K562 (cell line): ENCODE measurements at regions not wholly inside any gene's neighbourhood (a gene's known extent, or its start where the extent isn't known, plus 50 kb on each side); places are given as distances from the start of the nearest gene placed in this dataset.

Experiments used
- ATAC-seq: fragments of 200-7000 bp; cut with Tn5 transposase; 3 replicates; pipeline ENCODE4 v1.9.1; 2020; ENCODE audit warnings: moderate library complexity
- BruUV-seq: library from RNA; stranded (reverse); fragments of 400-500 nt; replicated peaks from 2 replicates; lab custom pipeline; 2021; lab: Mats Ljungman, UMichigan
- CTCF ChIA-PET: fragments of 300-600 bp; formaldehyde crosslinking; extraction: SDS; loops from one replicate; lab custom pipeline; 2021; ENCODE audit warnings: low intra/inter-chr PET ratio; lab: Yijun Ruan, JAX
- POLR2A ChIA-PET: fragments of 300-600, 350-650 bp; sonication (Branson Sonifier 250); formaldehyde crosslinking; extraction: SDS; loops from one replicate; lab custom pipeline; 2021; ENCODE audit warnings: antibody characterized with exemption, inconsistent platforms; lab: Yijun Ruan, JAX
- DNase-seq, 4 experiments: peaks; one replicate each; pipeline versions ENCODE4 v3.0.0 to v3.0.0-alpha.2; 2011 to 2018; ENCODE audit warnings: low spot score in 3 of 4, mixed read lengths in 3 of 4; ENCODE audit errors: extremely low read depth in 1 of 4
- FAIRE-seq: peaks from 2 replicates; lab custom pipeline; 2011; peaks lifted over from hg19 to GRCh38; lab: Jason Lieb, UNC
- H2AFZ ChIP-seq: 2 replicates; pipeline ENCODE4 v1.6.0; 2011; ENCODE audit warnings: low read depth, low read length, control low read depth, inconsistent platforms
- H3K27ac ChIP-seq: fragments of 200-600 bp; 3 replicates; pipeline ENCODE4 v1.8.0; 2011; ENCODE audit warnings: low read depth, mild to moderate bottlenecking, control low read depth, inconsistent platforms, low read length, moderate library complexity, mixed read lengths; ENCODE audit errors: extremely low read depth
- H3K27me3 ChIP-seq, 2 experiments: fragments of 300-600 bp in 1 of 2; 2 replicates in 1 of 2; 3 replicates in 1 of 2; pipeline versions ENCODE4 v1.6.0 to v1.8.0; 2011; ENCODE audit warnings: inconsistent platforms in 2 of 2, low read length in 2 of 2, mild to moderate bottlenecking in 1 of 2, mixed read lengths in 1 of 2, moderate library complexity in 1 of 2; ENCODE audit not compliant: control insufficient read depth in 2 of 2, insufficient read depth in 2 of 2
- H3K36me3 ChIP-seq: fragments of 300-600 bp; 3 replicates; pipeline ENCODE4 v1.8.0; 2011; ENCODE audit warnings: mild to moderate bottlenecking, low read length, inconsistent platforms; ENCODE audit not compliant: control insufficient read depth, insufficient read depth
- H3K4me1 ChIP-seq, 2 experiments: fragments of 200-600 bp in 1 of 2; replicated peaks in 1 of 2; 2 replicates in 1 of 2; 3 replicates in 1 of 2; pipeline versions ENCODE4 v1.5.1 to v1.8.0; 2011; ENCODE audit warnings: inconsistent platforms in 2 of 2, low read length in 2 of 2, mild to moderate bottlenecking in 1 of 2, mixed read lengths in 1 of 2, moderate library complexity in 1 of 2; ENCODE audit not compliant: control insufficient read depth in 2 of 2, insufficient read depth in 2 of 2
- H3K4me2 ChIP-seq: 2 replicates; pipeline ENCODE4 v1.6.1; 2011; ENCODE audit warnings: low read length, control low read depth, inconsistent platforms, mixed read lengths; ENCODE audit not compliant: insufficient read depth
- H3K4me3 ChIP-seq: fragments of 200-600 bp; sonication (generic), shearing (Covaris generic); 2 replicates; pipeline ENCODE4 v1.5.1; 2016; ENCODE audit warnings: control low read depth, inconsistent platforms
- H3K79me2 ChIP-seq: fragments of 200-600 bp; 3 replicates; pipeline ENCODE4 v1.8.0; 2011; ENCODE audit warnings: low read length, inconsistent platforms; ENCODE audit not compliant: control insufficient read depth, insufficient read depth
- H3K9ac ChIP-seq, 2 experiments: 2 replicates each; pipeline versions ENCODE4 v1.6.0 to v1.6.1; 2011; ENCODE audit warnings: low read depth in 2 of 2, low read length in 2 of 2, control low read depth in 1 of 2, inconsistent platforms in 1 of 2, mild to moderate bottlenecking in 1 of 2, mixed read lengths in 1 of 2; ENCODE audit not compliant: insufficient read depth in 1 of 2
- H3K9me1 ChIP-seq: one replicate; pipeline ENCODE4 v1.6.0; 2011; ENCODE audit warnings: inconsistent platforms, mild to moderate bottlenecking, low read length, moderate library complexity; ENCODE audit not compliant: control insufficient read depth, insufficient read depth
- H3K9me3 ChIP-seq: replicated peaks from 2 replicates; pipeline ENCODE4 v1.5.1; 2011; ENCODE audit warnings: low read depth, low read length, inconsistent platforms; ENCODE audit not compliant: control insufficient read depth, insufficient read depth
- H4K20me1 ChIP-seq: replicated peaks from 2 replicates; pipeline ENCODE4 v1.6.1; 2011; ENCODE audit warnings: low read length, inconsistent platforms, mixed read lengths; ENCODE audit not compliant: control insufficient read depth, insufficient read depth
- CREBBP ChIP-seq: IDR thresholded peaks from one replicate; pipeline ENCODE4 v1.6.1; 2012; ENCODE audit warnings: low read depth, mild to moderate bottlenecking, control low read depth, inconsistent platforms, low read length
- FOSL1 ChIP-seq: fragments of 200-800 bp; sonication (Bioruptor generic); conservative IDR thresholded peaks from 2 replicates; pipeline ENCODE4 v1.6.1; 2016; ENCODE audit warnings: missing genetic modification characterization, missing compliant biosample characterization
- GABPB1 ChIP-seq: sonication (generic); formaldehyde crosslinking; IDR thresholded peaks from 2 replicates; pipeline ENCODE4 v1.8.0; 2022; ENCODE audit warnings: mild to moderate bottlenecking, missing genetic modification reagents
- HMG20A ChIP-seq: fragments of 450-650 bp; formaldehyde crosslinking; conservative IDR thresholded peaks from 2 replicates; pipeline ENCODE4 v1.4.0; 2020; ENCODE audit warnings: mild to moderate bottlenecking, mixed read lengths
- HOXB6 ChIP-seq: fragments of 250-450 bp; sonication (Bioruptor Pico); IDR thresholded peaks from 2 replicates; pipeline ENCODE4 v1.5.1; 2022; ENCODE audit warnings: mild to moderate bottlenecking, borderline replicate concordance
- ZC3H4 ChIP-seq: sonication (generic); formaldehyde crosslinking; IDR thresholded peaks from 2 replicates; pipeline ENCODE4 v1.9.0; 2021; ENCODE audit warnings: missing genetic modification reagents, borderline replicate concordance
- ZNF175 ChIP-seq: fragments of 200-800 bp; sonication (Bioruptor generic); IDR thresholded peaks from 2 replicates; pipeline ENCODE4 v1.6.1; 2016; ENCODE audit warnings: low read depth, mild to moderate bottlenecking, missing genetic modification characterization, missing compliant biosample characterization
- ZNF263 ChIP-seq: sonication (generic); formaldehyde crosslinking; IDR thresholded peaks from 2 replicates; pipeline ENCODE4 v1.8.0; 2022; ENCODE audit warnings: mild to moderate bottlenecking, missing genetic modification reagents, borderline replicate concordance
- in situ Hi-C: fragments of 300-500 bp; cut with MboI; formaldehyde crosslinking; loops from 4 replicates; pipeline ENCODE4 v1.15.0; 2018; ENCODE audit warnings: inconsistent platforms, mixed read lengths
- intact Hi-C: fragments of 100-400 bp; cut with micrococcal nuclease; formaldehyde crosslinking; loops from 2 replicates; pipeline ENCODE4 v1.14.2; 2022
- TF ChIP-seq, protein P1 (sequence below): IDR thresholded peaks from 3 replicates; pipeline ENCODE4 v1.6.1; 2011; ENCODE audit warnings: borderline replicate concordance, mild to moderate bottlenecking, moderate library complexity; ENCODE audit not compliant: insufficient read length; ENCODE audit errors: extremely low read depth
- TF ChIP-seq, protein P2 (sequence below): fragments of 150-350 bp; conservative IDR thresholded peaks from 2 replicates; pipeline ENCODE4 v1.6.1; 2014; ENCODE audit warnings: low read length
- TF ChIP-seq, protein P3 (sequence below): fragments of 450-650 bp; IDR thresholded peaks from 2 replicates; pipeline ENCODE4 v1.6.1; 2016; ENCODE audit warnings: low read depth, mild to moderate bottlenecking, moderate library complexity
- TF ChIP-seq, protein P4 (sequence below): sonication (generic); formaldehyde crosslinking; IDR thresholded peaks from 2 replicates; pipeline ENCODE4 v1.8.0; 2022; ENCODE audit warnings: mild to moderate bottlenecking, missing genetic modification reagents, borderline replicate concordance
- TF ChIP-seq, protein P5 (sequence below): IDR thresholded peaks from 2 replicates; pipeline ENCODE4 v1.6.1; 2012; ENCODE audit warnings: low read depth, low read length, improper control_type of control experiment, borderline replicate concordance

DNA sequence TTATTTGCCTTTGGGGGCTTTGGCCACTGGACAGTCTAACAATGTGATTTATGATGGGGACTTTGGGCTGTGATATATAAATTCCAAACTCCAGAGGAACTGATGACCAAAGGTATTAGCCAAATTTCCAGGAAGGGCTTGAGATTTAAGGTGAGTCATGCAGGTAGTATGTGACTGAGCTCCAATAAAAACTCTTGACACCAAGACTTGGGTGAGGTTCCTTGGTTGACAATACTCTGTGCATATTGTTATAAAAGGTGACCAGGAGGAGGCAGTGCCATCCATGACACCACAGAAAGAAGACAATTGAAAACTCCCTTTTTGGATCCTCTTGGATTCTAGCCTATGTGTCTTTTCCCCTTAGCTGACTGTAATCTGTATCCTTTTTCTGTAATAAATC lies 392.7 kb upstream of the LRRC7 start:
- DNase-seq (no peak), FAIRE-seq (no peak), ATAC-seq (no peak)
- Histone ChIP-seq H3K4me3 (no peak overlapping the region), H3K4me1 (no peaks in the 10 kb centered on the region), H3K4me2 (no peak overlapping the region), H3K36me3 (no peaks in the 10 kb centered on the region), H3K79me2 (no peaks in the 10 kb centered on the region), H3K9me1 (no peaks in the 10 kb centered on the region), H3K9me3 (no peaks in the 10 kb centered on the region), H3K27me3 (no peaks in the 10 kb centered on the region), H2AFZ (no peak overlapping the region), H4K20me1 (no peaks in the 10 kb centered on the region), H3K9ac (no peak overlapping the region), H3K27ac (no peak overlapping the region)
- in situ Hi-C loops (no loop called here), intact Hi-C loops (no loop called here)
- POLR2A ChIA-PET = no interaction called here
- CTCF ChIA-PET = no interaction called here
- no TSS peak for BruUV-seq
- TF ChIP-seq CREBBP (no peak), ZNF263 (CRISPR knock-in tag) (no peak), HMG20A (CRISPR knock-in tag) (no peak), ZNF175 (no peak), HOXB6 (CRISPR knock-in tag) (no peak), FOSL1 (tag) (no peak), ZC3H4 (CRISPR knock-in tag) (no peak), GABPB1 (CRISPR knock-in tag) (no peak)
- TF ChIP-seq, protein P1, sequence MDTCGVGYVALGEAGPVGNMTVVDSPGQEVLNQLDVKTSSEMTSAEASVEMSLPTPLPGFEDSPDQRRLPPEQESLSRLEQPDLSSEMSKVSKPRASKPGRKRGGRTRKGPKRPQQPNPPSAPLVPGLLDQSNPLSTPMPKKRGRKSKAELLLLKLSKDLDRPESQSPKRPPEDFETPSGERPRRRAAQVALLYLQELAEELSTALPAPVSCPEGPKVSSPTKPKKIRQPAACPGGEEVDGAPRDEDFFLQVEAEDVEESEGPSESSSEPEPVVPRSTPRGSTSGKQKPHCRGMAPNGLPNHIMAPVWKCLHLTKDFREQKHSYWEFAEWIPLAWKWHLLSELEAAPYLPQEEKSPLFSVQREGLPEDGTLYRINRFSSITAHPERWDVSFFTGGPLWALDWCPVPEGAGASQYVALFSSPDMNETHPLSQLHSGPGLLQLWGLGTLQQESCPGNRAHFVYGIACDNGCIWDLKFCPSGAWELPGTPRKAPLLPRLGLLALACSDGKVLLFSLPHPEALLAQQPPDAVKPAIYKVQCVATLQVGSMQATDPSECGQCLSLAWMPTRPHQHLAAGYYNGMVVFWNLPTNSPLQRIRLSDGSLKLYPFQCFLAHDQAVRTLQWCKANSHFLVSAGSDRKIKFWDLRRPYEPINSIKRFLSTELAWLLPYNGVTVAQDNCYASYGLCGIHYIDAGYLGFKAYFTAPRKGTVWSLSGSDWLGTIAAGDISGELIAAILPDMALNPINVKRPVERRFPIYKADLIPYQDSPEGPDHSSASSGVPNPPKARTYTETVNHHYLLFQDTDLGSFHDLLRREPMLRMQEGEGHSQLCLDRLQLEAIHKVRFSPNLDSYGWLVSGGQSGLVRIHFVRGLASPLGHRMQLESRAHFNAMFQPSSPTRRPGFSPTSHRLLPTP = no peak
- TF ChIP-seq, protein P2, sequence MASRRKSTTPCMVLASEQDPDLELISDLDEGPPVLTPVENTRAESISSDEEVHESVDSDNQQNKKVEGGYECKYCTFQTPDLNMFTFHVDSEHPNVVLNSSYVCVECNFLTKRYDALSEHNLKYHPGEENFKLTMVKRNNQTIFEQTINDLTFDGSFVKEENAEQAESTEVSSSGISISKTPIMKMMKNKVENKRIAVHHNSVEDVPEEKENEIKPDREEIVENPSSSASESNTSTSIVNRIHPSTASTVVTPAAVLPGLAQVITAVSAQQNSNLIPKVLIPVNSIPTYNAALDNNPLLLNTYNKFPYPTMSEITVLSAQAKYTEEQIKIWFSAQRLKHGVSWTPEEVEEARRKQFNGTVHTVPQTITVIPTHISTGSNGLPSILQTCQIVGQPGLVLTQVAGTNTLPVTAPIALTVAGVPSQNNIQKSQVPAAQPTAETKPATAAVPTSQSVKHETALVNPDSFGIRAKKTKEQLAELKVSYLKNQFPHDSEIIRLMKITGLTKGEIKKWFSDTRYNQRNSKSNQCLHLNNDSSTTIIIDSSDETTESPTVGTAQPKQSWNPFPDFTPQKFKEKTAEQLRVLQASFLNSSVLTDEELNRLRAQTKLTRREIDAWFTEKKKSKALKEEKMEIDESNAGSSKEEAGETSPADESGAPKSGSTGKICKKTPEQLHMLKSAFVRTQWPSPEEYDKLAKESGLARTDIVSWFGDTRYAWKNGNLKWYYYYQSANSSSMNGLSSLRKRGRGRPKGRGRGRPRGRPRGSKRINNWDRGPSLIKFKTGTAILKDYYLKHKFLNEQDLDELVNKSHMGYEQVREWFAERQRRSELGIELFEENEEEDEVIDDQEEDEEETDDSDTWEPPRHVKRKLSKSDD = no peak
- TF ChIP-seq, protein P3, sequence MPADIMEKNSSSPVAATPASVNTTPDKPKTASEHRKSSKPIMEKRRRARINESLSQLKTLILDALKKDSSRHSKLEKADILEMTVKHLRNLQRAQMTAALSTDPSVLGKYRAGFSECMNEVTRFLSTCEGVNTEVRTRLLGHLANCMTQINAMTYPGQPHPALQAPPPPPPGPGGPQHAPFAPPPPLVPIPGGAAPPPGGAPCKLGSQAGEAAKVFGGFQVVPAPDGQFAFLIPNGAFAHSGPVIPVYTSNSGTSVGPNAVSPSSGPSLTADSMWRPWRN = no peak
- TF ChIP-seq, protein P4, sequence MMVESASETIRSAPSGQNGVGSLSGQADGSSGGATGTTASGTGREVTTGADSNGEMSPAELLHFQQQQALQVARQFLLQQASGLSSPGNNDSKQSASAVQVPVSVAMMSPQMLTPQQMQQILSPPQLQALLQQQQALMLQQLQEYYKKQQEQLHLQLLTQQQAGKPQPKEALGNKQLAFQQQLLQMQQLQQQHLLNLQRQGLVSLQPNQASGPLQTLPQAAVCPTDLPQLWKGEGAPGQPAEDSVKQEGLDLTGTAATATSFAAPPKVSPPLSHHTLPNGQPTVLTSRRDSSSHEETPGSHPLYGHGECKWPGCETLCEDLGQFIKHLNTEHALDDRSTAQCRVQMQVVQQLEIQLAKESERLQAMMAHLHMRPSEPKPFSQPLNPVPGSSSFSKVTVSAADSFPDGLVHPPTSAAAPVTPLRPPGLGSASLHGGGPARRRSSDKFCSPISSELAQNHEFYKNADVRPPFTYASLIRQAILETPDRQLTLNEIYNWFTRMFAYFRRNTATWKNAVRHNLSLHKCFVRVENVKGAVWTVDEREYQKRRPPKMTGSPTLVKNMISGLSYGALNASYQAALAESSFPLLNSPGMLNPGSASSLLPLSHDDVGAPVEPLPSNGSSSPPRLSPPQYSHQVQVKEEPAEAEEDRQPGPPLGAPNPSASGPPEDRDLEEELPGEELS (CRISPR knock-in tag) = no peak
- TF ChIP-seq, protein P5, sequence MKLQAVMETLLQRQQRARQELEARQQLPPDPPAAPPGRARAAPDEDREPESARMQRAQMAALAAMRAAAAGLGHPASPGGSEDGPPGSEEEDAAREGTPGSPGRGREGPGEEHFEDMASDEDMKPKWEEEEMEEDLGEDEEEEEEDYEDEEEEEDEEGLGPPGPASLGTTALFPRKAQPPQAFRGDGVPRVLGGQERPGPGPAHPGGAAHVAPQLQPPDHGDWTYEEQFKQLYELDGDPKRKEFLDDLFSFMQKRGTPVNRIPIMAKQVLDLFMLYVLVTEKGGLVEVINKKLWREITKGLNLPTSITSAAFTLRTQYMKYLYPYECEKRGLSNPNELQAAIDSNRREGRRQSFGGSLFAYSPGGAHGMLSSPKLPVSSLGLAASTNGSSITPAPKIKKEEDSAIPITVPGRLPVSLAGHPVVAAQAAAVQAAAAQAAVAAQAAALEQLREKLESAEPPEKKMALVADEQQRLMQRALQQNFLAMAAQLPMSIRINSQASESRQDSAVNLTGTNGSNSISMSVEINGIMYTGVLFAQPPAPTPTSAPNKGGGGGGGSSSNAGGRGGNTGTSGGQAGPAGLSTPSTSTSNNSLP = no peak
